Karpas-422 (cell line): ENCODE measurements at regions not wholly inside any gene's neighbourhood (a gene's known extent, or its start where the extent isn't known, plus 50 kb on each side); places are given as distances from the start of the nearest gene placed in this dataset.

Experiments used
- DNase-seq: peaks from one replicate; pipeline ENCODE4 v3.0.0-alpha.2; 2015
- H2AFZ ChIP-seq: fragments of 200-600 bp; sonication (generic); 2 replicates; pipeline ENCODE4 v1.6.1; 2014; ENCODE audit warnings: antibody characterized with exemption, low read length, mixed read lengths
- H3K27ac ChIP-seq: fragments of 200-600 bp; sonication (generic); 2 replicates; pipeline ENCODE4 v1.5.1; 2014; ENCODE audit warnings: mild to moderate bottlenecking, low read length, moderate library complexity
- H3K27me3 ChIP-seq: fragments of 200-600 bp; sonication (generic); 2 replicates; pipeline ENCODE4 v1.6.1; 2014; ENCODE audit warnings: low read length, mixed read lengths
- H3K36me3 ChIP-seq: fragments of 200-600 bp; sonication (generic); 2 replicates; pipeline ENCODE4 v1.6.1; 2014; ENCODE audit warnings: low read length, mixed read lengths; ENCODE audit not compliant: insufficient read depth
- H3K4me1 ChIP-seq: fragments of 200-600 bp; sonication (generic); 2 replicates; pipeline ENCODE4 v1.6.1; 2014; ENCODE audit warnings: mild to moderate bottlenecking, low read length, mixed read lengths
- H3K4me2 ChIP-seq: fragments of 200-600 bp; sonication (generic); 2 replicates; pipeline ENCODE4 v1.6.1; 2014; ENCODE audit warnings: low read length, low read depth, mild to moderate bottlenecking; ENCODE audit not compliant: poor library complexity, severe bottlenecking
- H3K4me3 ChIP-seq: fragments of 200-600 bp; sonication (generic); 2 replicates; pipeline ENCODE4 v1.5.1; 2014; ENCODE audit warnings: mild to moderate bottlenecking, antibody characterized with exemption, low read length, mixed read lengths
- H3K79me2 ChIP-seq: fragments of 200-600 bp; sonication (generic); 2 replicates; pipeline ENCODE4 v1.6.1; 2014; ENCODE audit warnings: mild to moderate bottlenecking, low read length, mixed read lengths
- H3K9ac ChIP-seq: fragments of 200-600 bp; sonication (generic); 2 replicates; pipeline ENCODE4 v1.6.0; 2014; ENCODE audit warnings: low read length
- H3K9me2 ChIP-seq: fragments of 200-600 bp; sonication (generic), shearing (Covaris generic); replicated peaks from 2 replicates; pipeline ENCODE4 v1.6.0; 2014; ENCODE audit warnings: mild to moderate bottlenecking, low read length, moderate library complexity; ENCODE audit not compliant: insufficient read depth
- H3K9me3 ChIP-seq: fragments of 300-700, 200-600 bp; sonication (generic); 2 replicates; pipeline ENCODE4 v1.6.1; 2014; ENCODE audit warnings: low read length, mixed read lengths
- H4K20me1 ChIP-seq: fragments of 200-600 bp; sonication (generic); 2 replicates; pipeline ENCODE4 v1.6.1; 2014; ENCODE audit warnings: mild to moderate bottlenecking, antibody characterized with exemption, low read length, low read depth; ENCODE audit not compliant: insufficient read depth

- Histone ChIP-seq H3K4me1 (peaks cover 19% of the 10 kb centered on the region), H3K4me3 (no peak overlapping the region), H3K9me3 (no peaks in the 10 kb centered on the region), H3K4me2 (no peak overlapping the region), H4K20me1 (0 out of 2 replicates have a peak, but pooled peaks cover 3% of the 10 kb centered on the region), H3K27ac (no peak overlapping the region), H2AFZ (no peak overlapping the region), H3K27me3 (no peaks in the 10 kb centered on the region), H3K79me2 (no peaks in the 10 kb centered on the region), H3K9ac (no peak overlapping the region), H3K36me3 (no peaks in the 10 kb centered on the region), H3K9me2 (no peaks in the 10 kb centered on the region)
- DNase-seq, result no peak
Measured at GRCh38 chr17:77892031-77892430, 66.5 kb upstream of the TNRC6C start.

DNA sequence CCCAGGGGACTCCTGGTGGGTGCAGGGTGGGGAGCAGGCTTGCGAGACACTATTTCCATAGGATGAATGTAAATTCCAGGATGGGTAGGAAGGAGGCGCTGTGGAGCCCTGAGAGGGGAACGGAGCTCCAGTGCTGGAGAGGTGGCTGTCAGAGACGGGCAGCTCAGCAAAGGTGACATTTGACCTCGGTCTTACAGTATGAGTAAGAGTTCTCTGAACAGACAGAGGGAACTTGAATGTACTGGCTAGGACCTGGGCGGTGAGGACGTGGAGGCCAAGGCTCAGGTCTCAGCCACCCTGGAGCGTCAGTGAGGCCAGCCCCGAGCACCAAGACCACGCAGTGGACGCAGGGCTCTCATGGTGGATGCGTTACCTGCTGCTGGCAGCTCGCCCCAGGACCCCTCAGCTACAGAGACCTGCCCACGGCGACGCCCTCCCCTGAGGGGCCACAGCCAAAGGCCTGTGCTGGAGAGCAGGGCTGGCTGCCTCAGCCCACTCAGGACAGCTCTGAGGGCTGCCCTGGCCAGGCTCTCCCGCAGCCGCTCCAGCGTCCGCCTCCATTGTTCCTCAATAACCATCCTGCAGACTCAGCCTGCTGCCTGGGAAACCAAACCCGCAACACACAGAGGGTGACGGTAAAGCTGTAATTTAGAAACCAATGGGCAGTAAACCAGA, 65.9 kb upstream of the TNRC6C start:
- Histone ChIP-seq H4K20me1 (0 out of 2 replicates have a peak, but pooled peaks cover 3% of the 10 kb centered on the region), H3K27ac (no peak overlapping the region), H3K9me3 (no peaks in the 10 kb centered on the region), H3K9me2 (no peaks in the 10 kb centered on the region), H3K4me1 (peaks cover 19% of the 10 kb centered on the region), H3K79me2 (no peaks in the 10 kb centered on the region), H3K27me3 (no peaks in the 10 kb centered on the region), H3K9ac (no peak overlapping the region), H3K36me3 (no peaks in the 10 kb centered on the region), H2AFZ (no peak overlapping the region), H3K4me2 (peak overlapping the region; percentile 43), H3K4me3 (no peak overlapping the region)
- peak; percentile 69 for DNase-seq

DNA sequence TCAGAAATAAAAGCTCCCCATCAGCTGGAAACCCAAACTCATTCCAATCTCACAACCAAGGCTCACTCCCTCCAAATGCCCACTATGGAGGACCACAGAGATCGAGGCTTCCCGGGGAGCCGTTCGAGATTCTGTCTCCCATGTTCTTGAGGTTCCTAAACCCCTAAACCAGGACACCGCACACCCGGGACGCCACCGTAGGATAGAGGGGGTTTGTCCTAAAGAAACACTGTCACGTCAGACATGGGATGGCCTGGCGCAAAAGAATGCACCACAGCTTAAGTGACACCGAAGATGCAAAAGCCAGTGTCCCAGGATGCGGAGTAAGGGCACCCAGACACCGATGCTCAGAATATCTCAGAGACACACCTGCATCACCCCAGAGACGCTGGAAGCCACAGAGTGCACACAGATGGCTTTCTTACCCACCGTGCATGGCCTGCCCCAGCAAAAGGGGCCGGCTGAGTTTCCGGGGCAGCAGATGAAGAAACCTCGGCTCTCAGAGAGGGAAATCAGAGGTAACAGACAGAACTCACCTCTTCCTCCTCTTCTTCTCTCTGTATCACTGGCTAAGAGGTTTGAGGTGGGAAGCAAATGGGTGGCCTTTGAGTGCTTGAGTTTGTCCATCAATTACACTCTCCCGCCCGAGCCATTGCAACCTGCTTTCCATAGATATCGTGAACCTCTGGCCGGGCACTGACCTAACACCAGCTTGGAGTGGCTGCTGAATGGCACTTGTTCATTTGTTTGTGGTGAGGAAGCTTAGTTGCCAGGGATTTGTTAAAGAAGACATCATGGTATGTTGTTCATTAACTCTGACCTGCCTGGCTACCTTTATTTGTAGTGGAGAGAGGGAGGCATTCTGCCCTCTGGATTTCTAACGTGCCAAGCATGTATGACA, 65.1 kb upstream of the TNRC6C start:
- H3K4me2 ChIP-seq, result peak overlapping the region; percentile 43
- no peak overlapping the region for H3K4me3 ChIP-seq
- no peaks in the 10 kb centered on the region for H3K9me2 ChIP-seq
- H3K36me3 ChIP-seq, result no peaks in the 10 kb centered on the region
- peaks cover 27% of the 10 kb centered on the region for H3K4me1 ChIP-seq
- peak overlapping the region; percentile 39; the same call in 1 of the 2 replicates for H3K27ac ChIP-seq
- H3K27me3 ChIP-seq, result no peaks in the 10 kb centered on the region
- H3K9ac ChIP-seq, result no peak overlapping the region; the same call in 1 of the 2 replicates
- H4K20me1 ChIP-seq, result peaks cover 3% of the 10 kb centered on the region; the same call in 1 of the 2 replicates
- no peak overlapping the region for H2AFZ ChIP-seq
- peak; percentile 61 for DNase-seq
- H3K9me3 ChIP-seq, result no peaks in the 10 kb centered on the region
- no peaks in the 10 kb centered on the region for H3K79me2 ChIP-seq

DNA sequence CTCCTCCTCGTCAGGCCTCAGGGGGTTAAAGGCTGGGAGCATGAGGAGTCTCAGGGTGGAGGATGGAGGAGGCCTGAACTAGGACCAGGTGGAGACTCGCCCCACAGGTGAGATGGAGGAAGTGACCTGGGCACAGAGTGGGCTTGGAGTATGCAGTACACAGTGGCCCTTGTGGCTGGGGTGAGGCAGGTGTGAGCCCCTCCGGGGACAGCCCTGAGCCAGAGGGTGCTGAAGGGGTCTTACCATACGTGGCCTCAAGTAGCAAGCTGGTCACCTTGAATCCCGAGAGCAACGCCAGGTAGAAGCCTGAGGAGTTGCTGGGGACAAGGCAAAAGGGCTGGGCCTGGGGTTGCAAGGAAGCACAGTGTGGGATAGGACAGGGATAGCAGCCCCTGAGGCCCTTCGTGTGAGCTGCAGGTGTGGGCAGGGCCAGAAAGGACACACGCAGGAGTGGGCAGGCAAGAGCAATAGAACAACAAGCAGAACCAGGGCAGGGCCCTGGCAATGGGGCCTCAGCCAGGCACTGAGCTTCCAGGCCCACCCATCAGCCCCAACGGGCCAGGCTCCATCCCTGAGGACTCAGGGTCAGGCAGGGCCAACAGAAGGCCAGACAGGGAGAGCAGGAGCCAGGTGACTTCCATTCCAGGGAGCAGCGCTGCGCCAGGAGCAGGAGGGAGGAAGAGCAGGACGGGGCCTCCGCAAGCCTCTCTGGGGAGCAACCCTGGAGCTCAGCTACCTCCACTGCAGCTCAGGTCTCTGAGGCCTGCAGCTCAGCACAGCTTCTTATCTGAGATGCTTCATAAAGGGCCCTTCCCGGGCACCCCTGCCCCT, 64.2 kb upstream of the TNRC6C start:
- Histone ChIP-seq H3K9ac (no peak overlapping the region), H3K27me3 (no peaks in the 10 kb centered on the region), H3K36me3 (no peaks in the 10 kb centered on the region), H3K27ac (no peak overlapping the region), H4K20me1 (peaks cover 3% of the 10 kb centered on the region; the same call in 1 of the 2 replicates), H2AFZ (no peak overlapping the region), H3K79me2 (no peaks in the 10 kb centered on the region), H3K4me1 (peaks cover 36% of the 10 kb centered on the region), H3K9me3 (no peaks in the 10 kb centered on the region), H3K9me2 (no peaks in the 10 kb centered on the region), H3K4me3 (no peak overlapping the region), H3K4me2 (peak overlapping the region; percentile 43)
- DNase-seq, result no peak

GRCh38 chr17:77897741-77898301, 60.7 kb upstream of the TNRC6C start:
- H3K9ac ChIP-seq, result no peak overlapping the region
- H3K4me3 ChIP-seq, result no peak overlapping the region
- H3K4me1 ChIP-seq, result peaks cover 36% of the 10 kb centered on the region

GRCh38 chr17:77898521-77899434, 59.7 kb upstream of the TNRC6C start:
- Histone ChIP-seq H3K9me2 (no peaks in the 10 kb centered on the region), H3K9me3 (no peaks in the 10 kb centered on the region), H3K4me3 (peak overlapping the region; percentile 33; the same call in 1 of the 2 replicates), H3K4me2 (peak overlapping the region; percentile 46), H3K79me2 (no peaks in the 10 kb centered on the region), H3K27ac (no peak overlapping the region), H3K27me3 (no peaks in the 10 kb centered on the region), H4K20me1 (peaks cover 3% of the 10 kb centered on the region; the same call in 1 of the 2 replicates), H3K9ac (peak overlapping the region; percentile 4; the same call in 1 of the 2 replicates), H3K36me3 (no peaks in the 10 kb centered on the region), H2AFZ (no peak overlapping the region), H3K4me1 (peaks cover 26% of the 10 kb centered on the region)
- DNase-seq, result peak; percentile 89

More at GRCh38 chr17:77897741-77898301, 60.7 kb upstream of the TNRC6C start:
- H2AFZ ChIP-seq, result no peak overlapping the region
- no peaks in the 10 kb centered on the region for H3K79me2 ChIP-seq
- no peaks in the 10 kb centered on the region for H3K9me2 ChIP-seq
- no peaks in the 10 kb centered on the region for H3K9me3 ChIP-seq
- H4K20me1 ChIP-seq, result peaks cover 3% of the 10 kb centered on the region; the same call in 1 of the 2 replicates
- no peaks in the 10 kb centered on the region for H3K27me3 ChIP-seq
- peak overlapping the region; percentile 46 for H3K4me2 ChIP-seq
- DNase-seq, result no peak
- H3K27ac ChIP-seq, result no peak overlapping the region
- no peaks in the 10 kb centered on the region for H3K36me3 ChIP-seq

- DNase-seq, result peak; percentile 43
- Histone ChIP-seq H2AFZ (no peak overlapping the region), H3K9me3 (no peaks in the 10 kb centered on the region), H3K27ac (no peak overlapping the region), H3K27me3 (no peaks in the 10 kb centered on the region), H3K4me2 (peak overlapping the region; percentile 46), H3K9ac (no peak overlapping the region), H3K36me3 (no peaks in the 10 kb centered on the region), H3K79me2 (no peaks in the 10 kb centered on the region), H3K4me3 (no peak overlapping the region), H4K20me1 (no peaks in the 10 kb centered on the region; the same call in 1 of the 2 replicates), H3K9me2 (no peaks in the 10 kb centered on the region), H3K4me1 (peaks cover 21% of the 10 kb centered on the region)
Measured at GRCh38 chr17:77899498-77899897, 59.0 kb upstream of the TNRC6C start.
